Muscle layer of colon (tissue), 2 donors: ENCODE measurements at regions not wholly inside any gene's neighbourhood (a gene's known extent, or its start where the extent isn't known, plus 50 kb on each side); places are given as distances from the start of the nearest gene placed in this dataset.

Experiments used
- H3K27ac ChIP-seq: one replicate; pipeline ENCODE4 v1.7.0; 2013; ENCODE audit warnings: low read depth, mild to moderate bottlenecking, low read length, moderate library complexity
- H3K27me3 ChIP-seq, 2 donors: one replicate each; pipeline ENCODE4 v1.7.0; 2013; ENCODE audit warnings: low read length in 2 of 2, mild to moderate bottlenecking in 2 of 2; ENCODE audit not compliant: insufficient read depth in 2 of 2, control insufficient read depth in 1 of 2
- H3K36me3 ChIP-seq: one replicate; pipeline ENCODE4 v1.7.0; 2013; ENCODE audit warnings: mild to moderate bottlenecking, low read length; ENCODE audit not compliant: insufficient read depth
- H3K4me1 ChIP-seq: one replicate; pipeline ENCODE4 v1.7.0; 2013; ENCODE audit warnings: mild to moderate bottlenecking, low read length; ENCODE audit not compliant: insufficient read depth
- H3K4me3 ChIP-seq, 2 donors: one replicate each; pipeline ENCODE4 v1.7.0; 2013; ENCODE audit warnings: low read length in 2 of 2, low read depth in 1 of 2, mild to moderate bottlenecking in 1 of 2, moderate library complexity in 1 of 2
- H3K9ac ChIP-seq: one replicate; pipeline ENCODE4 v1.7.0; 2013; ENCODE audit warnings: low read length
- H3K9me3 ChIP-seq: one replicate; pipeline ENCODE4 v1.7.0; 2013; ENCODE audit warnings: mild to moderate bottlenecking, low read length
- donor health status: abdominal sarcoma.
- donor health status: Adenocarcinoma of cecum.

- no peak overlapping the region for H3K9ac ChIP-seq
- H3K4me1 ChIP-seq = no peaks in the 10 kb centered on the region
- H3K9me3 ChIP-seq = no peaks in the 10 kb centered on the region
- no peak overlapping the region for H3K4me3 ChIP-seq
- H3K36me3 ChIP-seq = no peaks in the 10 kb centered on the region
- no peak overlapping the region for H3K27ac ChIP-seq
- no peaks in the 10 kb centered on the region for H3K27me3 ChIP-seq
These were observed 626.9 kb downstream of the EFNB2 start for GRCh38 chr13:105908586-105908985.

DNA sequence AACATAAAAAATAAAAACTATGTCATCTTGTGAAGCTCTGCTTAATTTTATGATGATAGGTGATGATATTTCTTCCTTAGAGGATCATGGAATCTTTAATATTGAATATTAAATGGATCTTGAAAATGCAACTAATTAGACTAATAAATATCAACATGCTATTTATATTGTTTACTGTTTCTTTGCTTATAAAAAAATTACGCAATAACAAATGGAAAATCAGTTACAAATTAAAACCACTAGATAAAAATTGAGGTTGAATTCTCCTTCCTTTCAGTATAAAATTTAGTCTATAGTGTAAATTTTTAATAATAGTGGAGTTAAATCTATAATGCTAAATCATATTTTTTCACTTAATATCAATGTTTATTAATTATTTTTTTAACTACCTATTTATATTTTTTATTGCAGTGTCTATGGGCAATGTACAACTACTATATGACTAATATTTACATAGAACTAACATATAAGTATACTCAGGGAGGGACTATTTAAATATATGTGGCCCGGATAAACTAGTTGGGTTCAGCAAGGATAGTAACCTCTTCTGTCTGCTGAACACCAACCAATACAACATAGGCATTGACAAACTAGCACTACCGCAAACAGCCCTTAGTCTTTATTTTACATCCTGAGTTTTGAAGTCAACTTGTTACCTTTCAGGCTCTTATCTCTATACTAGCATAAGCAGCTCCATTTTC lies 628.0 kb downstream of the EFNB2 start:
- H3K27ac ChIP-seq = no peak overlapping the region

DNA sequence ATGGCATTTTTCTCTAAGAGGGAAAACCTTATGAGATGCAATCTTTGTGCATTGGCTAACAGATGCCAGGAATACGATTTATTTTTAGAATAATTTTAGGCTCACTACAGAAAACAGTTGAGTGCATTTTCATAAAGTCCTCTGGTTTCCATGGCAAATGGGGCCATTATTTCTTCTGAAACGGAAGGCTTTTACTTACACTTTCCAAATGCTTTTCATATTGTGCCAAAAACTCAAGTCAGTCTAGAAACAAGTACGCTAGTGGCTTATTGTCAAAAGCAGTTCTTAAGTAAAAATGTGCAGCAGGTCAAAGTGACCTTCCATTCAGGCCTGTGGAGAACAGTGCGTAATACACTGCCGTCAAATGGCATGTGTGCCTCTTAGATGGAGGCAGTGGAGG lies 628.7 kb downstream of the EFNB2 start:
- Histone ChIP-seq H3K27me3 (no peaks in the 10 kb centered on the region), H3K4me3 (no peak overlapping the region), H3K36me3 (no peaks in the 10 kb centered on the region), H3K27ac (no peak overlapping the region), H3K9me3 (no peaks in the 10 kb centered on the region), H3K4me1 (no peaks in the 10 kb centered on the region), H3K9ac (no peak overlapping the region)

More for the DNA sequence above, 628.0 kb downstream of the EFNB2 start:
- no peaks in the 10 kb centered on the region for H3K9me3 ChIP-seq
- no peaks in the 10 kb centered on the region for H3K4me1 ChIP-seq
- H3K36me3 ChIP-seq = no peaks in the 10 kb centered on the region
- no peaks in the 10 kb centered on the region for H3K27me3 ChIP-seq
- no peak overlapping the region for H3K4me3 ChIP-seq
- no peak overlapping the region for H3K9ac ChIP-seq

DNA sequence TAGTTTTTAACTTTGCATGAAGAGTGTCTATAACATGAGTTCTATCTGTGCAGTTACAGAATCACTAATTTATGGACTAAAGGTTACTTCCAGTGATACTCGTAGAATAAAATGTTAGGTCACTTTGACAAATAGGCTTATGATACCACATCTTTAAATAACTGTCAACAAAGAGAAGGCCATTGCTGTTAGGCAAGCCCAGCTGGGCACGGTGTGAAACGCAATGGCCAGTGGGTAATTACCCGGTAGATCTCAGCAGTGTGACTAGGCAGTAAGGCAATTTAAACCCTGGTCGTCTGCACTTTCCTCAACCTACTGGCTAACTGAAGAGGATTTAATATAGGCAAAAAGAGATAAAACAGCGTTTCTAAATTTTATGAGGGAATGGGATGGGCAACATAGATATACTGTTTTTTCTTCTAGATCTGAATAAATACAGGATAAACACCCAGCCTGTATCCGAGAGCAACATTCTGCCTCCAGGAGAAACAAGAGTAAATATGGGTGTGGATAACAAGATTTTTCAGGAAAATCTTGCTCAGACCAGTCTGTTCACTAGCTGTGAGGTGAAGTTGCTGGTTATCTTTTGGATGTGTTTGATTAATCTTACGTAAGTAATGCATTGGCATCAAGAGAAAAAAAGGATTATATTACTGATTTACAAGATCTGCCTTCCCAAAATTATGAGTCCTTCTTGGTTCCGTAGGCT lies 631.3 kb downstream of the EFNB2 start:
- Histone ChIP-seq H3K4me1 (no peaks in the 10 kb centered on the region), H3K27ac (no peak overlapping the region), H3K9me3 (no peaks in the 10 kb centered on the region), H3K9ac (no peak overlapping the region), H3K4me3 (no peak overlapping the region), H3K36me3 (no peaks in the 10 kb centered on the region), H3K27me3 (no peaks in the 10 kb centered on the region)

GRCh38 chr13:105902396-105902795 lies 633.1 kb downstream of the EFNB2 start:
- Histone ChIP-seq H3K27me3 (no peaks in the 10 kb centered on the region), H3K9me3 (no peaks in the 10 kb centered on the region)

GRCh38 chr13:105897575-105897974 lies 637.9 kb downstream of the EFNB2 start:
- H3K9me3 ChIP-seq = no peaks in the 10 kb centered on the region
- no peaks in the 10 kb centered on the region for H3K4me1 ChIP-seq
- H3K36me3 ChIP-seq = no peaks in the 10 kb centered on the region
- no peaks in the 10 kb centered on the region for H3K27me3 ChIP-seq
- H3K9ac ChIP-seq = no peak overlapping the region
- H3K27ac ChIP-seq = no peak overlapping the region
- H3K4me3 ChIP-seq = no peak overlapping the region

More at GRCh38 chr13:105902396-105902795, 633.1 kb downstream of the EFNB2 start:
- Histone ChIP-seq H3K9ac (no peak overlapping the region), H3K4me1 (no peaks in the 10 kb centered on the region), H3K27ac (no peak overlapping the region), H3K36me3 (no peaks in the 10 kb centered on the region), H3K4me3 (no peak overlapping the region)

- Histone ChIP-seq H3K4me3 (no peak overlapping the region), H3K27ac (no peak overlapping the region), H3K4me1 (no peaks in the 10 kb centered on the region), H3K36me3 (no peaks in the 10 kb centered on the region), H3K9ac (no peak overlapping the region), H3K9me3 (no peaks in the 10 kb centered on the region), H3K27me3 (no peaks in the 10 kb centered on the region)
These were observed 640.8 kb downstream of the EFNB2 start for GRCh38 chr13:105894697-105895096.

DNA sequence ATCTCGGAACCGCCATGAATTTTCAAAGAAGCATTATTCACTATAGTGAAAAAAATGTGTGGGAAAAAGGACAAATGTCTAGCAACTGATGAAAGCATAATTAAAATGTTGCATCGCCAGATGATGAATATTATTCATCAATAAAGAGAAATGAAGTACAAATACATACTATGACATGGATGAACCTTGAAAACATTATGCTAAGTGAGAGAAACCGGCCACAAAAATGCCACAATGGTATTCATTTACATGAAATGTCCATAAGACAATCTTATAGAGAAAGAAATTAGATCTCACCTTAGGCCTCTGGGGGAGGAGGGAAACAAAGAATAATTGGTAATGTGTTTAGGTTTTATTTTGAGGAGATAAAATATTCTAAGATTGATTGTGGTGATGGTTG lies 645.0 kb downstream of the EFNB2 start:
- H3K27ac ChIP-seq = no peak overlapping the region
- no peak overlapping the region for H3K4me3 ChIP-seq
- H3K9ac ChIP-seq = no peak overlapping the region
- no peaks in the 10 kb centered on the region for H3K9me3 ChIP-seq
- no peaks in the 10 kb centered on the region for H3K4me1 ChIP-seq
- no peaks in the 10 kb centered on the region for H3K36me3 ChIP-seq
- H3K27me3 ChIP-seq = no peaks in the 10 kb centered on the region

GRCh38 chr13:105878119-105878700 lies 657.3 kb downstream of the EFNB2 start:
- no peaks in the 10 kb centered on the region for H3K9me3 ChIP-seq
- no peak overlapping the region for H3K27ac ChIP-seq
- H3K27me3 ChIP-seq = no peaks in the 10 kb centered on the region

DNA sequence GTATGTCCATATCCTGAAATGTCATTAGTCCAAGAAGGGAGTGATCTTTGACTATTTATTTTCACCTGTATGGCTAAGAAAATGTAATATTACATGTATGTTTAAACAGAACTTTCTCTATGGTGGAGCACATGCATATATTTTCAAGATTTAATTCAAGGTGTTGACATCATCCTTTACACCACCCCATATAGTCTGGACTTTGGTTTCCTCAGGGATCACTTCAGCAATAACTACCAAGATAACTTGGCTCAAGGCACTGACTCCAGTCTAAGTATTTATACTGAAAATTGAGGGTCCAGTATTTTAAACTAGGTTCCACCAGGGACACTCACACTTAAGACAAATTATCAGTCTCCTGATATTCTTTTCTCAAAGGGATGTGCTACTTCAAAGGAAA lies 660.6 kb downstream of the EFNB2 start:
- no peak overlapping the region for H3K27ac ChIP-seq
- no peak overlapping the region for H3K4me3 ChIP-seq
- H3K36me3 ChIP-seq = no peaks in the 10 kb centered on the region
- no peak overlapping the region for H3K9ac ChIP-seq
- H3K9me3 ChIP-seq = no peaks in the 10 kb centered on the region
- no peaks in the 10 kb centered on the region for H3K4me1 ChIP-seq
- no peaks in the 10 kb centered on the region for H3K27me3 ChIP-seq

More at GRCh38 chr13:105878119-105878700, 657.3 kb downstream of the EFNB2 start:
- Histone ChIP-seq H3K4me1 (no peaks in the 10 kb centered on the region), H3K36me3 (no peaks in the 10 kb centered on the region), H3K4me3 (no peak overlapping the region), H3K9ac (no peak overlapping the region)

DNA sequence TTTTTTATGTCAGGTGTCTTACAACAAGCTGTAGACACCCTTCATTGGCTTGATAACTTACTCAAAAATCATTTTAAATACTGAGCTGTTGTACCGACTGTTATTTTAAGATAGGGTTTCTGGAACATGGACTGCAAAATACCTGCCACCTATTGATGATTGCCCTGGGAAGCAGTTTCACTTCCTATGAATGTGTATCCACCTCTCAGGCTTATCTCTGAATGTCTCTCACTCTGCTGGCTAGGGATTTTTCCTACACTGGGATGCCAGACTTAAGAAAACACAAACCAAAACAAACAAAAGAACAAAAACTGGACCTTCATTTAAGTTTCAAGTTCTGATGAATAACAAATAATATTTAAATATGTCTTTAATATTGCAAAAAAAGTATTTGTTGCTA lies 663.7 kb downstream of the EFNB2 start:
- no peaks in the 10 kb centered on the region for H3K36me3 ChIP-seq
- H3K4me1 ChIP-seq = no peaks in the 10 kb centered on the region
- H3K9ac ChIP-seq = no peak overlapping the region
- H3K4me3 ChIP-seq = no peak overlapping the region
- no peaks in the 10 kb centered on the region for H3K27me3 ChIP-seq
- H3K27ac ChIP-seq = no peak overlapping the region
- H3K9me3 ChIP-seq = no peaks in the 10 kb centered on the region
